RWPE1 (cell line): ENCODE measurements at regions not wholly inside any gene's neighbourhood (a gene's known extent, or its start where the extent isn't known, plus 50 kb on each side); places are given as distances from the start of the nearest gene placed in this dataset.

Experiments used
- CTCF ChIA-PET: fragments of 350-600 bp; sonication (Branson Sonifier 250); formaldehyde crosslinking; extraction: SDS; loops from one replicate; lab custom pipeline; 2021; lab: Yijun Ruan, JAX
- POLR2A ChIA-PET: fragments of 400-600 bp; formaldehyde crosslinking; extraction: SDS; loops from one replicate; lab custom pipeline; 2020; ENCODE audit warnings: antibody characterized with exemption; ENCODE audit not compliant: low non-redundant PET; lab: Yijun Ruan, JAX
- DNase-seq: peaks from one replicate; pipeline ENCODE4 v3.0.0; 2012; ENCODE audit warnings: low spot score
- H3K27ac ChIP-seq: fragments of 450-650 bp; 2 replicates; pipeline ENCODE4 v1.5.1; 2017
- TF ChIP-seq, protein P1 (sequence below): fragments of 450-650 bp; conservative IDR thresholded peaks from 2 replicates; pipeline ENCODE4 v1.5.1; 2017; ENCODE audit warnings: low read depth, mild to moderate bottlenecking

DNA sequence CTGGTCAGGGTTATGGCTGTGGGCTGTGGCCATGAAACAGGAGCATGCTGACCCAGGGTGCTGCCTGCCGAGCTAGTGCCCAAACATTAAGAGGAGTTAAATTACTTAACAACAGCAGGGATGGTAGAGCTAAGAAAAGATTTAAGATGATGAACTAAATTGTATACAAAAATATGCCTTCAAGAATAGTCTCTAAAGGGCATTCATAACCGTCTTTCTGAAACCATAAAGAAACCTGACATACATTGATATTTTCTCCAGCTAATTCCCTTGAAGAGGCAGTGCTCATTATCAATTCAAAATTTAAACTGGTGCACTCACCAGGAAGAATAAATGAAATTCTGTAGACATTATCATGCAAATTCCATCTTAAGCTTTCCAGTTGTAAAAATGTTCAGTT lies 265.8 kb upstream of the TAC1 start:
- TF ChIP-seq, protein P1, sequence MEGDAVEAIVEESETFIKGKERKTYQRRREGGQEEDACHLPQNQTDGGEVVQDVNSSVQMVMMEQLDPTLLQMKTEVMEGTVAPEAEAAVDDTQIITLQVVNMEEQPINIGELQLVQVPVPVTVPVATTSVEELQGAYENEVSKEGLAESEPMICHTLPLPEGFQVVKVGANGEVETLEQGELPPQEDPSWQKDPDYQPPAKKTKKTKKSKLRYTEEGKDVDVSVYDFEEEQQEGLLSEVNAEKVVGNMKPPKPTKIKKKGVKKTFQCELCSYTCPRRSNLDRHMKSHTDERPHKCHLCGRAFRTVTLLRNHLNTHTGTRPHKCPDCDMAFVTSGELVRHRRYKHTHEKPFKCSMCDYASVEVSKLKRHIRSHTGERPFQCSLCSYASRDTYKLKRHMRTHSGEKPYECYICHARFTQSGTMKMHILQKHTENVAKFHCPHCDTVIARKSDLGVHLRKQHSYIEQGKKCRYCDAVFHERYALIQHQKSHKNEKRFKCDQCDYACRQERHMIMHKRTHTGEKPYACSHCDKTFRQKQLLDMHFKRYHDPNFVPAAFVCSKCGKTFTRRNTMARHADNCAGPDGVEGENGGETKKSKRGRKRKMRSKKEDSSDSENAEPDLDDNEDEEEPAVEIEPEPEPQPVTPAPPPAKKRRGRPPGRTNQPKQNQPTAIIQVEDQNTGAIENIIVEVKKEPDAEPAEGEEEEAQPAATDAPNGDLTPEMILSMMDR, result no peak
- ChIA-PET CTCF (no interaction called here), POLR2A (no interaction called here)
- H3K27ac ChIP-seq, result no peak overlapping the region
- DNase-seq, result no peak

DNA sequence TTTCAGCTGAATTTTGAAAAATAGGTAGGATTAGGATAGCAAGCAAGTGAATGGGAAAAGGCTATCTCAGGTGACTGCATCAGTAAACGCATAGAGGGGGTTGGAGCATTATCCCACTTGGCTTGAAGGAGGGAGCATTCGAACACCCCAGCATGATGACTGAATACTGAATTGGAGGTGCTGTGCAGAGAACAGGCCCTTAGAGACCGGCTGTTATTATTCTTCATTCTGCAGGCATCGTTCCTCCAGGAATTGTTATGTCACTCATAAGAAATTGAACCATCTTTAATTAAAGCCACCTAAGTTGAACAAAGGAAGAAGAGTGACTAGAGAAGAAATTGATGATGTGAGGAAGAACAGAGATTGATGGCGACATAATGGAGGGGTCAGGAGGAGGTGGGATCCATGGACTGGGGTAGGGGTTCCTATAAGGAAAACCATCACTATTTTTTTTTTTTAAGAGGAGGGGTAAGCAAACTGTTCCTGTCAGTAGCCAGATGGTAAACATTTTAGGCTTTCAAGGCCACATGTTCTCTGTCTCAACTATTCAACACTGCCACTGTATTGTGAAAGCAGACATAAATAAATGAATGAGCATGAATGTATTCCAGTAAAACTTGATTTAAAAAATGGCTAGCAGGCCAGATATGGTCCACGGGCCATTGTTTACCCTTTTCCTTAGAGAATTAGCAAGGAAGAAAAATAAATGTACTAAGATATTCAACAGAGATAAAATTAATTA lies 264.7 kb upstream of the TAC1 start:
- CTCF ChIA-PET, result no interaction called here
- TF ChIP-seq, protein P1, result no peak
- POLR2A ChIA-PET, result no interaction called here
- no peak for DNase-seq
- H3K27ac ChIP-seq, result no peak overlapping the region

DNA sequence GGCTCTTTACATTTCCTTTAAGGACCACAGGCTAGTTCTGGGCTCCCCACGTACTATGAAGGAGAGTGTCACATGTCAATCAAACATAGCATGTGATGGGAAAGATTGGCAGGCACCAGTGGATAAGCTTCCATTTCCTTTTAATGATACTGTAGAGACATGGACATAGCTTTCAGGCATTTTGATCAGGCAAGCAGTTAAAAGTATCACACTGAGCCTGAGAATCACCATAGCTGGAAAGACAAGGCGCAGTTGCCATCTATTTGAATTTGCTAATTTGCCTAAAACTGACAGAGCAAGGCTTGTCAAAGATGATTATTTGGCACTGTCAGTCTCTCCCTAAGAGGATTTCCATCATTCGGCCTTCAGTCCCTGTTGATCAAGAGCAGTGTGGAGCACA lies 263.4 kb upstream of the TAC1 start:
- TF ChIP-seq, protein P1, result no peak
- POLR2A ChIA-PET, result no interaction called here
- no peak overlapping the region for H3K27ac ChIP-seq
- CTCF ChIA-PET, result no interaction called here
- no peak for DNase-seq

DNA sequence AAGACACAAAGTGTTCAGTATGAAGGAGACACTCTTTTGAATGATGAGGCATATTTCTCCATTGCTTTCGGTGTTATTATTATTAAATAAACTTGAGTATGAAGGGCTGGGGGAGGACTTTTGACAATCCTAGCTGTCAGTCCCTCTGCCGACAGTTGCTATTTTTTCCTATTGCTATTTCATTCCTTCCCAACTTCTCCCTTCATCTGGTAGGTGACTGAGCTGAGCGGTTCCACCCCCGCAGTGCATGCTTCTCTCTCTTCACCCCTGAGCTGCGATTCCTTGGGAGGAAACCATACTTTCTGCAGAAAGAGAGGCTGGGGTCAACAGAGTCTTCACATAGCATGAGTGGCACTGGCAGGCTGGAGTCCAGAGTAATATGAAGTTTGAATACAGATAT lies 261.2 kb upstream of the TAC1 start:
- CTCF ChIA-PET, result no interaction called here
- POLR2A ChIA-PET, result no interaction called here
- TF ChIP-seq, protein P1, result no peak
- DNase-seq, result no peak
- no peak overlapping the region for H3K27ac ChIP-seq

DNA sequence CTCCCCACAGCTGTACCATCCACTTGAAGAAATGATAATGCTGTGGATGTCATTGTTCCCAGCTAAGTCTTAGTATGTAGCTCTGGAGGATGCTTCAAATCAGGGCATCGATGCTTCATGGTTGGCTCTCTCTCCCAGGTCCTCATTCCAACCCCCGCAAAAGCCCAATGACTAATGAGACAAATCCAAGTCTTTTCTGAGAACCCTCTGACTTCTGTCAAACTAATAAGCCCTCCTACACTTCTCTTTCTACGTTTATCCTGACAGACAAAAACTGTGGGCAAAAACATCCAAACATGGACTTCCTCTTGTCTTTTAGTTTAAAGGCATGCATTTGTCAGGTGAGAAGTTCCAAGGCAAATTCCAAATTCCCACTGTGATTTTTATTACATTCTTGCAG lies 260.4 kb upstream of the TAC1 start:
- POLR2A ChIA-PET, result no interaction called here
- CTCF ChIA-PET, result no interaction called here
- TF ChIP-seq, protein P1, result no peak
- no peak overlapping the region for H3K27ac ChIP-seq
- no peak for DNase-seq

DNA sequence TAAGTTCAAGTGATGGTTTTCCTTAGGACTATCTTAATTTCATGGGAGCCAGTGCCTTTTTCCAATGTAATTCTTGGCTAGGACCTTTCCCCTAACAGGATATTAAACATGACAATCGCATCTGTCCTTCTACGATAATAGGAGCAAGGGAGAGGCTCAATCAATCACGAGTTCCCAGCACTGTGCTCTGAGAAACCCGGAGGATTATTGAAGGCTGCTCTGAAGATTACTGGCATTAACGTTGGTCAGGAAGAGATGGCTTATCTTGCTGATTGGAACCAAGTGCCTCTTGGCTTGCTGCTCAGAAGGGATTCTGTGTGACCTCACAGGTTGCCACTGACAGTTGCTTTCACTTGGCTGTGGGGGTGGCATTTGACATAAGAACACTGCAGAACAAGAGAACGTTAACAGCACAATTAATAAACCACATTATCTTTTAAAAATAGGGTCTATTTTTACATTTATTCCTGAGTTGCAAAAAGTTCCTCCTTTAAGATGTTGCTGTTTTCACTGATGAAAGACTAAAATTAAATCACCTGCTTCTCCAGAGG lies 252.1 kb upstream of the TAC1 start:
- CTCF ChIA-PET, result interaction anchor here (0.7 kb wide), 1 partner anchor 11 kb away, joined by 4 read pairs; no protein-coding TSS in a partner anchor
- POLR2A ChIA-PET, result no interaction called here
- DNase-seq, result no peak
- H3K27ac ChIP-seq, result no peak overlapping the region
- TF ChIP-seq, protein P1, result no peak
